ENCODE measurements at regions not wholly inside any gene's neighbourhood (a gene's known extent, or its start where the extent isn't known, plus 50 kb on each side); places are given as distances from the start of the nearest gene placed in this dataset.

DNA sequence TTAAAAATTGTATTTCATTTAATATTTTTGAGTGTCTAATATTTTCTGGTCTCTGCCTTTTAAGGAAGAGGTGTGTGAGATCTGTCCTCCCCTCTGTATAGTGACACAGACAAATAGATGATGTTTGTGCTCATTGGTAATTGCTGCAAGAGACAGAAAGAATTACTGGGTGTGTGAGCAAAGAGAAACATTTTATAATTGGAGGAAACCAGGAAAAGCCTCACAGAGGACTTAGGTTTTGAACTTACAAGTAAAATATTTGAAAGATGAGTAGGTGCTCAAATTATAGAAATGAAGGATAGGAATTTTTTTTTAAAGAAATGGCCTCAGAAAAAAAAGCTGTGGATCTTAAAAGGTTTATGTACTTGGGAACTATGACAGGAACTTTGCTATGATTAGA lies 149.8 kb downstream of the SPCS3 start:
- TF ChIP-seq CTCF (IDR thresholded peaks at IDR 0.05) (no peak), POLR2A (IDR thresholded peaks at IDR 0.05) (no peak)
